Neutrophil (primary cell): ENCODE measurements at regions not wholly inside any gene's neighbourhood (a gene's known extent, or its start where the extent isn't known, plus 50 kb on each side); places are given as distances from the start of the nearest gene placed in this dataset.

Experiments
- H3K27ac ChIP-seq: fragments of 200-600 bp; sonication (generic); 2 replicates; pipeline ENCODE4 v1.5.1; 2016; ENCODE audit warnings: mild to moderate bottlenecking, moderate library complexity
- H3K27me3 ChIP-seq: fragments of 200-600 bp; sonication (generic); 2 replicates; pipeline ENCODE4 v1.6.0; 2016; ENCODE audit warnings: mild to moderate bottlenecking
- H3K36me3 ChIP-seq: fragments of 200-600 bp; sonication (generic); 2 replicates; pipeline ENCODE4 v1.5.1; 2017
- H3K4me1 ChIP-seq, 2 experiments: fragments of 200-600 bp in 1 of 2; sonication (generic) in 1 of 2; 1 replicate in 1 of 2; 2 replicates in 1 of 2; pipeline versions ENCODE4 v1.5.1 to v1.6.1; 2013 to 2016; ENCODE audit warnings: low read depth in 1 of 2, low read length in 1 of 2, mild to moderate bottlenecking in 1 of 2, moderate library complexity in 1 of 2; ENCODE audit not compliant: control insufficient read depth in 1 of 2, insufficient read depth in 1 of 2
- H3K4me3 ChIP-seq, 2 experiments: fragments of 200-600 bp in 1 of 2; sonication (generic) in 1 of 2; 1 replicate in 1 of 2; 2 replicates in 1 of 2; pipeline ENCODE4 v1.5.1; 2013 to 2016; ENCODE audit warnings: low read depth in 1 of 2, low read length in 1 of 2, mild to moderate bottlenecking in 1 of 2, moderate library complexity in 1 of 2
- H3K9me3 ChIP-seq: fragments of 200-600 bp; sonication (generic); 2 replicates; pipeline ENCODE4 v1.5.1; 2016
- TF ChIP-seq, protein P1 (sequence below): fragments of 200-600 bp; sonication (generic); IDR thresholded peaks from 2 replicates; pipeline ENCODE4 v1.5.1; 2016; ENCODE audit warnings: antibody characterized with exemption

DNA sequence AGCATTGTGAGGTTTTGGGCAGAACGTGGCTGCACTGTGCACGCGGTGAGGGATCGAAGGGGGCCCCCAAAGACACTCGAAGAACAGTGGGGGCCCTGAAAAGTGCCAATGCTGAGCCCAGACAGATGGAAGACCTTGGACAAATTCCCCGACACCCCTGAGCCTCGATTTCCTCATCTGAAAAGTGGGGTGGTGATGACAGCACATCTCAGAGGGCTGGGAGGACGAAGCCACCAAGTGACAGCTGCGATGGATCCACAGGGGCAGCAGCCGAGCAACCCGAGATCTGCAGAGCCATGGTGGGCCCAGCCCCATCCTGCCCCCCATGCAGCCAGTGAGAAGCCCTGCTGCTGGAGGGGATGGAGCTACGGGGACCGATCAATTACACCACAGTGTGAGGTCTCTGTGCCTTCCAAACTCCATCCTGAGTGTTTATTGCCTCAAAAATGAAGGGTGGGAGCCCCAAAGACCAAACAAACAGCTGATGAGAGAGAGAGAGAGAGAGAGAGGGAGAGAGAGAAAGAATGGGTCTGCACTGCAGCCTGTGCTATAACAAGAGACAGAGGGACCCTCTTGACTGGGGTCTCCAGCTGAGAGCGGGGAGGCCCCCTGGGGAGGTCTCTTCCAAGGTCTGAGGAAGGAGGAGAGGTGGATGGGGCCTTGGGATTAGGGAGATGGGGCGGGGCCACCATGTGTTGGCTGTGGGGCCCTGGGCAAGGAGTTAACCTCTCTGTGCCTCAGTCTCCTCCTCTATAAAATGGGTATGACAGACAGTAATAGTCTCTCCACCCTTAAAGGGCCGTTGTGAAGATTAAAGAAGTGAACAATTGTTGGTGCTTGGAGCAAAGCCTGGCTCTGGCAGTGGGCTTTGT lies 134.4 kb upstream of the IER5L start:
- TF ChIP-seq, protein P1, sequence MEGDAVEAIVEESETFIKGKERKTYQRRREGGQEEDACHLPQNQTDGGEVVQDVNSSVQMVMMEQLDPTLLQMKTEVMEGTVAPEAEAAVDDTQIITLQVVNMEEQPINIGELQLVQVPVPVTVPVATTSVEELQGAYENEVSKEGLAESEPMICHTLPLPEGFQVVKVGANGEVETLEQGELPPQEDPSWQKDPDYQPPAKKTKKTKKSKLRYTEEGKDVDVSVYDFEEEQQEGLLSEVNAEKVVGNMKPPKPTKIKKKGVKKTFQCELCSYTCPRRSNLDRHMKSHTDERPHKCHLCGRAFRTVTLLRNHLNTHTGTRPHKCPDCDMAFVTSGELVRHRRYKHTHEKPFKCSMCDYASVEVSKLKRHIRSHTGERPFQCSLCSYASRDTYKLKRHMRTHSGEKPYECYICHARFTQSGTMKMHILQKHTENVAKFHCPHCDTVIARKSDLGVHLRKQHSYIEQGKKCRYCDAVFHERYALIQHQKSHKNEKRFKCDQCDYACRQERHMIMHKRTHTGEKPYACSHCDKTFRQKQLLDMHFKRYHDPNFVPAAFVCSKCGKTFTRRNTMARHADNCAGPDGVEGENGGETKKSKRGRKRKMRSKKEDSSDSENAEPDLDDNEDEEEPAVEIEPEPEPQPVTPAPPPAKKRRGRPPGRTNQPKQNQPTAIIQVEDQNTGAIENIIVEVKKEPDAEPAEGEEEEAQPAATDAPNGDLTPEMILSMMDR: no peak
- H3K4me1 ChIP-seq: no peaks in the 10 kb centered on the region
- H3K27me3 ChIP-seq: no peaks in the 10 kb centered on the region
- no peak overlapping the region for H3K4me3 ChIP-seq
- no peak overlapping the region for H3K27ac ChIP-seq
- H3K9me3 ChIP-seq: no peaks in the 10 kb centered on the region
- no peaks in the 10 kb centered on the region for H3K36me3 ChIP-seq

DNA sequence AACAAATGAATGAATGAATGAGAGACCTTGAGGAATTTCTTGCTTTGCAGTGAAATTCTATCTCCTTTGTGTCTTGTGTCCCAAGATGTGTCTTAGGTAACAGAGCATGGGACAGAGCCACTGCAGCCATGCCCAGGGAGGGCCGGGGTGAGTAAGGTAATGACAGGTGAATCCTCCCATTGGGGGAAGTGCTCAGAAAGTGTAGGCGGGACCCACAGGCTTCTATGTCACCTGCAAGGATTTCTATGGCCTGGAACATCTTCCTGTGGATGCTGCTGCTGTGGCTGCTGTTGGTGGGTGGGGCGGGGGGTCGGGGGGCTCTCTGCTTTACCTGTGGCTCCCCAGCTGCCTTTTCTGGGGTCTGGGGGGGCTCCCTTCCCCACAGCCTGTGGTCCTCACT lies 133.6 kb upstream of the IER5L start:
- Histone ChIP-seq H3K4me3 (no peak overlapping the region), H3K36me3 (no peaks in the 10 kb centered on the region), H3K9me3 (no peaks in the 10 kb centered on the region), H3K4me1 (no peaks in the 10 kb centered on the region), H3K27ac (no peak overlapping the region), H3K27me3 (no peaks in the 10 kb centered on the region)
- TF ChIP-seq, protein P1: no peak

- Histone ChIP-seq H3K27ac (no peak overlapping the region), H3K4me1 (no peaks in the 10 kb centered on the region), H3K27me3 (no peaks in the 10 kb centered on the region), H3K4me3 (no peak overlapping the region), H3K9me3 (no peaks in the 10 kb centered on the region), H3K36me3 (no peaks in the 10 kb centered on the region)
- TF ChIP-seq, protein P1: no peak
Measured at GRCh38 chr9:129310666-129311350, 132.7 kb upstream of the IER5L start.

DNA sequence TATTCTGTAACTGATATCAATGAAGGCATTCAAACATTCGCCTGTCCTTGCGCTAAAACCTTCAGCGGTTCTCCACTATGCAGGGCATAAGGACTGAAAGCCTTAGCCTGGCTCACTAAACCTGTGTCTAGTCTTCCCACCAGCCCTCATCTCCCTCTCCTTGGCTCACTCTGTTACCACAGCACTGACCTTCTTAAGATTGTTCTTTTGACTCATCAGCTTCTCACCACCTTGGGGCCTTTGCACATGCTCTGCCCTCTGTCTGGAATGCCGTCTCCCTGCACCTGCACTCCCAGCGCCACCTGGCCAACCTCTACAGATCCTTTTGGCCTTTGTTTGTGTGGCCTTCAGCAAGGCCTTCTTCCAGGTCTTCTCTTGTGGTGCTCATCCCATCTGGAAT lies 131.8 kb upstream of the IER5L start:
- TF ChIP-seq, protein P1: no peak
- Histone ChIP-seq H3K27me3 (no peaks in the 10 kb centered on the region), H3K9me3 (no peaks in the 10 kb centered on the region), H3K4me1 (no peaks in the 10 kb centered on the region), H3K27ac (no peak overlapping the region), H3K36me3 (no peaks in the 10 kb centered on the region), H3K4me3 (no peak overlapping the region)

DNA sequence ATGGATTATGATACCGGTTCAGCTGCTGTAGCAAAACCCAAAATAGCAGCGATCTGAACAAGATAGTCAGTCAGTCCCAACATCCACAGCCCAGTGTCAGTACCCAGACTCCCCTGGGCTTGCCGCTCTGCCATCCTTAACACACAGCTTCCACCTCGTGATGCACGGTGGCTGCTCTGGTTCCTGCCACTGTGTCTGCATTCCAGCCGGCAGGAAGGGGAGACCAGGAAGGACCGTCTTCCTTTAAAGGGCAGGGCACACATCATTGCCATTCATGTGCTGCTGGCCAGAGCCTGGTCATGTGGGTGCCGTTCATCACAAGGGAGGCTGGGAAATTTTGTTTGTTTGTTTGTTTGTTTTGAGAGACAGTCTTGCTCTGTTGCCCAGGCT lies 131.0 kb upstream of the IER5L start:
- no peaks in the 10 kb centered on the region for H3K9me3 ChIP-seq
- no peaks in the 10 kb centered on the region for H3K27me3 ChIP-seq
- no peak overlapping the region for H3K4me3 ChIP-seq
- no peaks in the 10 kb centered on the region for H3K4me1 ChIP-seq
- H3K36me3 ChIP-seq: no peaks in the 10 kb centered on the region
- no peak overlapping the region for H3K27ac ChIP-seq
- TF ChIP-seq, protein P1: no peak
